Progenitor cell of endocrine pancreas (in vitro differentiated cells): ENCODE measurements at regions not wholly inside any gene's neighbourhood (a gene's known extent, or its start where the extent isn't known, plus 50 kb on each side); places are given as distances from the start of the nearest gene placed in this dataset.

ENCODE experiments used
- DNase-seq: peaks from one replicate; pipeline ENCODE4 v3.0.0; 2021; ENCODE audit warnings: low spot score; ENCODE audit not compliant: unreplicated experiment
- H3K27ac Mint-ChIP-seq: 2 replicates; pipeline ENCODE4 v1.8.0; 2021; ENCODE audit warnings: mild to moderate bottlenecking, moderate library complexity, mixed read lengths
- H3K27me3 Mint-ChIP-seq: 2 replicates; pipeline ENCODE4 v1.8.0; 2021; ENCODE audit warnings: mixed read lengths
- H3K36me3 Mint-ChIP-seq: 2 replicates; pipeline ENCODE4 v1.8.0; 2022; ENCODE audit warnings: mixed read lengths; ENCODE audit not compliant: insufficient read depth
- H3K4me1 Mint-ChIP-seq: 2 replicates; pipeline ENCODE4 v1.8.0; 2021; ENCODE audit warnings: low read depth, mixed read lengths
- H3K4me3 Mint-ChIP-seq: 2 replicates; pipeline ENCODE4 v1.8.0; 2021; ENCODE audit warnings: low read depth, mild to moderate bottlenecking, moderate library complexity, mixed read lengths
- H3K9me3 Mint-ChIP-seq: 2 replicates; pipeline ENCODE4 v1.8.0; 2021; ENCODE audit warnings: low read depth, mixed read lengths
- TF ChIP-seq, protein P1 (sequence below): fragments of 200-600 bp; sonication (generic); IDR thresholded peaks from one replicate; pipeline ENCODE4 v1.5.0; 2021; ENCODE audit warnings: antibody characterized with exemption, mild to moderate bottlenecking; ENCODE audit not compliant: unreplicated experiment

DNA sequence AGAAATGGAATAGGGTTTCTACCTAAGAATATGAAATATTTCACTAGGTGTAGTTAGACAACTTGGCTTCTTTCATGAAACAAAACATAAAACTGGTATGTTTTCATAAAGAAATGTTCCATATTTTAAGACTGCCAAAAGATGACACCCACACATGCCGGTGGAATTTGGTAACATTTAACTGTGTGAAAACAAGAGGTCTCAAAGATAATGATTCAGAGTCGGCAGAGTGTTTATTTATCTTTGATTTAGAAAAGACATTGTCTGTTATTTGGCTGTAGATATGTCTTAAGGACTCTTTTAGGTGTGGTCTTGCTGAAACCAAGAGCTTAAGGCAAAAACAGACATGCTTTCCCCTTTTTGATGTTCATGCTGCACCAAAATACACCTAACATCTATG, 63.5 kb upstream of the FN1 start:
- Mint-ChIP-seq H3K4me1 (peaks cover 10% of the 10 kb centered on the region), H3K9me3 (peaks cover 6% of the 10 kb centered on the region), H3K36me3 (peaks cover 2% of the 10 kb centered on the region), H3K27ac (no peak overlapping the region), H3K4me3 (no peak overlapping the region), H3K27me3 (no peaks in the 10 kb centered on the region)
- TF ChIP-seq, protein P1, sequence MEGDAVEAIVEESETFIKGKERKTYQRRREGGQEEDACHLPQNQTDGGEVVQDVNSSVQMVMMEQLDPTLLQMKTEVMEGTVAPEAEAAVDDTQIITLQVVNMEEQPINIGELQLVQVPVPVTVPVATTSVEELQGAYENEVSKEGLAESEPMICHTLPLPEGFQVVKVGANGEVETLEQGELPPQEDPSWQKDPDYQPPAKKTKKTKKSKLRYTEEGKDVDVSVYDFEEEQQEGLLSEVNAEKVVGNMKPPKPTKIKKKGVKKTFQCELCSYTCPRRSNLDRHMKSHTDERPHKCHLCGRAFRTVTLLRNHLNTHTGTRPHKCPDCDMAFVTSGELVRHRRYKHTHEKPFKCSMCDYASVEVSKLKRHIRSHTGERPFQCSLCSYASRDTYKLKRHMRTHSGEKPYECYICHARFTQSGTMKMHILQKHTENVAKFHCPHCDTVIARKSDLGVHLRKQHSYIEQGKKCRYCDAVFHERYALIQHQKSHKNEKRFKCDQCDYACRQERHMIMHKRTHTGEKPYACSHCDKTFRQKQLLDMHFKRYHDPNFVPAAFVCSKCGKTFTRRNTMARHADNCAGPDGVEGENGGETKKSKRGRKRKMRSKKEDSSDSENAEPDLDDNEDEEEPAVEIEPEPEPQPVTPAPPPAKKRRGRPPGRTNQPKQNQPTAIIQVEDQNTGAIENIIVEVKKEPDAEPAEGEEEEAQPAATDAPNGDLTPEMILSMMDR, result no peak
- no peak for DNase-seq

DNA sequence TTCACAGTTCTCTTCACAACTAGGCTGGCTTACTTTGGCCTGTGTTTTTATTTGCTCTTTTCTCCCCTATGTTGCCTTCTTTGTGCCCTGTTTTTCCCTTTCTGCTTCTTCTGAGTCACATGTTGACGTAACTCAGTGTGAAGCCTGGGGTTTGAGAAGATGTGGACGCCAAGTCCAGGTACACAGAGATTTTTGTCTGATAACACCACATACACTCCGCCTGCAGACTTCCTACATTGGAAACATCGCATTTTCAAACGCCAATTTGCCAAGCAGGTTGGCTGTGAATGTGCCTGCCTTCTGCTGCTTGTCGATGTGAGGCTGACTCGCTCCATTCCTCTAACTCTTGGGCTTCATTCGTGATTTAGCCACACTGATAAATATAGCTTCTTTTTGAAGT, 62.6 kb upstream of the FN1 start:
- Mint-ChIP-seq H3K4me3 (no peak overlapping the region), H3K9me3 (peaks cover 6% of the 10 kb centered on the region), H3K4me1 (peaks cover 9% of the 10 kb centered on the region), H3K27me3 (no peaks in the 10 kb centered on the region), H3K36me3 (peaks cover 2% of the 10 kb centered on the region), H3K27ac (peak overlapping the region; percentile 1)
- DNase-seq, result no peak
- TF ChIP-seq, protein P1, result no peak

DNA sequence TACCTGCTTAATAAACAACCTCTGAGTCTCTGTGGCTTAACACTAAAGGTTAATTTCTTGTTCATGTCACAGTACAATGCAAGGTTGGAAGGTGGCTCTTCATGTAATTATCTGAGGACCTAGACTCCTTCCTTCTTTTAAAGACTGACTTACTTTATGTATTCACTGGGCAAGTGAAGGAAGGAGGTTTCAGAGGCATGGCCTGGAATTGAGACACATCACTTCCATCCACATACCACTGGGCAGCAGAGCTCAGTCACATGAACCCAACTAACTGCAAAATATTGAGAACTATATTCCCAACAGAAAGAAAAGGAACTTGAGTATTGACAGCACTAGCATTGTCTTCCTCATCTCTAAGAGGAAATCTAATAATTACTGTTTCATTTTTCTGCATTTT, 57.5 kb upstream of the FN1 start:
- DNase-seq, result no peak
- Mint-ChIP-seq H3K4me3 (no peak overlapping the region), H3K36me3 (peaks cover 2% of the 10 kb centered on the region), H3K9me3 (peaks cover 7% of the 10 kb centered on the region), H3K27me3 (no peaks in the 10 kb centered on the region), H3K4me1 (peaks cover under 1% of the 10 kb centered on the region), H3K27ac (no peak overlapping the region)
- TF ChIP-seq, protein P1, result no peak

DNA sequence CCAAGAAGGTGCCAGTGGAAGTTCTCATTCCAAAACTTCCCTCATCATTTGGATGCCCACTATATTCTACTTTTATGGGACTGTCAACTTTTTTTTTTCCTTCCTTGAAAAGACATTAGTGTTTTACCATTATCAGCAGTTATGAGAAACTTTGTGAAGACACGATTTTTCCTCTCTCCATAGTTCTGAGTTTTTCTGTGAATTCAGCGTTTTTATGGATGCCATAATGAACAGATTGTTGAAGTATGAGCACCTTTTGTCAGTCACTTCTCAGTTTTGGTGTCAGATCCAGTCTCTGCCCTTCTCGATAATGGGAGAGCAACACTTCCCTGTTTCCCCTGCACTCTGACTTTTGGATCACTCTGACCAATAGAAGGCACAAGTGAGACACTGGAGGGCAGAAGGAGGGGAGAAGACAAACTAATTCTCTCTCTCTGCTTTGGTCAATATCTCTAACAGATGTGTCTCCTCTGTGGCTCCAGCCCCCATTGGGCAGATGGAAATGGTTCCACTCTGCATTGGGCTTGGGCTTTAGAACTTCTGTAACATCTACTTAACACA, 53.5 kb upstream of the FN1 start:
- H3K36me3 Mint-ChIP-seq, result no peaks in the 10 kb centered on the region
- H3K4me1 Mint-ChIP-seq, result no peaks in the 10 kb centered on the region
- H3K9me3 Mint-ChIP-seq, result peaks cover 3% of the 10 kb centered on the region
- no peak overlapping the region for H3K27ac Mint-ChIP-seq
- DNase-seq, result no peak
- no peaks in the 10 kb centered on the region for H3K27me3 Mint-ChIP-seq
- no peak overlapping the region for H3K4me3 Mint-ChIP-seq
- TF ChIP-seq, protein P1, result no peak

DNA sequence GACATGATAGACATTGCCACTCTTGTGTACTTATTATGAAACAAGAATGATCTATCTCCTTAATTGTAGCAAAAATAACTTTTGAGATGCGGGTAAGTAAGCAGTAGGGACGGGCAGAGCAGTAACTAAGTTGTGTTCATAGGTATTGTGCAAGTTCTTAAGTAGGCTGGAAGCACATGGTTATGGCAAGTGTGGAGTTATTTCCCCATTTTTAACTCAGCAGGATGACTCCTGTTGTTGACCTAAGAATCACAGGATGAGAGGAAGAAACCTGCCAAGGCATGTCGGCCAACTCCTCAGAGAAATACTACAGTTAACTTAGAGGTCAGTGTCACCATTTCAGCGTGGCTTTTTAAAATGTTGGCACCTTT, 51.1 kb upstream of the FN1 start:
- Mint-ChIP-seq H3K9me3 (peaks cover 3% of the 10 kb centered on the region), H3K4me1 (no peaks in the 10 kb centered on the region), H3K4me3 (no peak overlapping the region), H3K27me3 (no peaks in the 10 kb centered on the region), H3K36me3 (no peaks in the 10 kb centered on the region), H3K27ac (no peak overlapping the region)
- DNase-seq, result no peak
- TF ChIP-seq, protein P1, result no peak
